Panc1 (cell line): ENCODE measurements at regions not wholly inside any gene's neighbourhood (a gene's known extent, or its start where the extent isn't known, plus 50 kb on each side); places are given as distances from the start of the nearest gene placed in this dataset.

Experiments used
- ATAC-seq: fragments of 200-7000 bp; cut with Tn5 transposase; 2 replicates; pipeline ENCODE4 v1.9.1; 2020; ENCODE audit warnings: mild to moderate bottlenecking, moderate library complexity
- BruUV-seq: library from RNA; stranded (reverse); fragments of 400-500 nt; replicated peaks from 2 replicates; lab custom pipeline; 2021; lab: Mats Ljungman, UMichigan
- CTCF ChIA-PET: fragments of 300-600 bp; sonication (Branson Sonifier 250); formaldehyde crosslinking; loops from one replicate; lab custom pipeline; 2022; ENCODE audit warnings: antibody characterized with exemption; lab: Charles Lee
- POLR2A ChIA-PET: fragments of 300-600 bp; sonication (Branson Sonifier 250); formaldehyde crosslinking; loops from one replicate; lab custom pipeline; 2022; ENCODE audit warnings: antibody characterized with exemption; lab: Charles Lee
- DNase-seq: peaks from one replicate; pipeline ENCODE4 v3.0.0-alpha.2; 2010; ENCODE audit warnings: low read depth, low spot score
- H3K27ac ChIP-seq: 2 replicates; pipeline ENCODE4 v1.5.1; 2011; ENCODE audit warnings: mild to moderate bottlenecking, low read length, inconsistent platforms
- H3K27me3 ChIP-seq: fragments of 200-500 bp; sonication (Bioruptor generic); 2 replicates; pipeline ENCODE4 v1.6.0; 2014; ENCODE audit warnings: low read length, inconsistent platforms; ENCODE audit not compliant: control insufficient read depth, insufficient read depth
- H3K36me3 ChIP-seq: fragments of 200-500 bp; sonication (Bioruptor generic); 2 replicates; pipeline ENCODE4 v1.5.1; 2014; ENCODE audit warnings: inconsistent platforms, mild to moderate bottlenecking, low read length, moderate library complexity; ENCODE audit not compliant: control insufficient read depth, insufficient read depth
- H3K4me1 ChIP-seq: 2 replicates; pipeline ENCODE4 v1.5.1; 2011; ENCODE audit warnings: inconsistent platforms, mild to moderate bottlenecking, low read length, moderate library complexity; ENCODE audit not compliant: control insufficient read depth, insufficient read depth
- H3K4me3 ChIP-seq, 2 experiments: 2 replicates each; pipeline ENCODE4 v1.5.1; 2011 to 2012; ENCODE audit warnings: low read depth in 2 of 2, low read length in 2 of 2, mild to moderate bottlenecking in 2 of 2, inconsistent platforms in 1 of 2, moderate library complexity in 1 of 2
- H3K9me3 ChIP-seq: fragments of 200-500 bp; sonication (Bioruptor generic); 2 replicates; pipeline ENCODE4 v1.5.1; 2014; ENCODE audit warnings: low read depth, mild to moderate bottlenecking, inconsistent platforms, low read length, moderate library complexity; ENCODE audit not compliant: control insufficient read depth, insufficient read depth
- POLR2AphosphoS5 ChIP-seq: IDR thresholded peaks from 2 replicates; pipeline ENCODE4 v1.6.1; 2012; ENCODE audit warnings: mild to moderate bottlenecking, low read depth, low read length, moderate library complexity
- SIN3A ChIP-seq: IDR thresholded peaks from 2 replicates; pipeline ENCODE4 v1.6.1; 2012; ENCODE audit warnings: low read depth, mild to moderate bottlenecking, low read length, moderate library complexity, borderline replicate concordance; ENCODE audit not compliant: insufficient read depth
- TCF7L2 ChIP-seq: IDR thresholded peaks from 2 replicates; pipeline ENCODE4 v1.6.1; 2011; ENCODE audit warnings: mild to moderate bottlenecking, low read depth, low read length, inconsistent platforms
- in situ Hi-C: cut with HindIII; loops from 2 replicates; pipeline ENCODE4 v1.10.0; 2016; ENCODE audit warnings: low sequenced_read_pairs, low pct_unique_long_range_greater_than_20kb
- intact Hi-C: fragments of 100-400 bp; cut with micrococcal nuclease; formaldehyde crosslinking; loops from one replicate; pipeline ENCODE4 v1.10.0; 2022; ENCODE audit not compliant: unreplicated experiment
- TF ChIP-seq, protein P1 (sequence below), 2 experiments: IDR thresholded peaks; 2 replicates each; pipeline ENCODE4 v1.6.1; 2011 to 2012; ENCODE audit warnings: low read depth in 2 of 2, control low read depth in 1 of 2, low read length in 1 of 2, mild to moderate bottlenecking in 1 of 2, moderate library complexity in 1 of 2; ENCODE audit not compliant: insufficient read depth in 1 of 2
- TF ChIP-seq, protein P2 (sequence below): fragments of 450-650 bp; IDR thresholded peaks from 2 replicates; pipeline ENCODE4 v1.5.1; 2017; ENCODE audit warnings: mild to moderate bottlenecking

DNA sequence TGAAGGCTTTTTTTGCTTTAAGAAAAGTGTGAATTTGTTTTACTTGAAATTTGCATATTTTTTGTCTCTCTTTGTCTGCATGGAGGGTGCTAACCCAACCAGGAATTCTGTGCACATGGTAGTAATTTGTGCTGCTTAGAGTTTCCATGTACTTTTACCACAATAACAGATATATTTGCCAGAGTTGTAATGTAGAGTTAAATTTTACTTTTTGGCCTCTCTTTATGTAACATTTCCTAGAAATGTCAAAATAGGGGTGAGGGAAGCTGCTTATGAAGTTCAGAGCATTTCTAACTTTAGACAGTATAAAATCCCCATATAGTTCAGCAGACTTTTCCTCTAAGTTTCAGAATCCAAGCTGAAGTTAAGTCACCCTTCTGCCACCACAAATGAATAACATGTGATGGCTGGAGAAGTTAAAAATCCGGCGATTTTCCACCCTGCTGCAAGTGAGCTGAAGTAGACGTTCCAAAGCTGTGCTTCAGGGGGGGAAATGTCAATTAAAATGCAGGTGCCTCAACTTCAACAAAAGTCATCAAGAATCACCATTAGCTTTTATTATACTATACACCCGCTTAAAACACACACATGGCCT, 385.7 kb upstream of the NR2F2 start:
- intact Hi-C loops: no loop called here
- TF ChIP-seq SIN3A: no peak
- no peak for TF ChIP-seq TCF7L2
- TF ChIP-seq, protein P1, sequence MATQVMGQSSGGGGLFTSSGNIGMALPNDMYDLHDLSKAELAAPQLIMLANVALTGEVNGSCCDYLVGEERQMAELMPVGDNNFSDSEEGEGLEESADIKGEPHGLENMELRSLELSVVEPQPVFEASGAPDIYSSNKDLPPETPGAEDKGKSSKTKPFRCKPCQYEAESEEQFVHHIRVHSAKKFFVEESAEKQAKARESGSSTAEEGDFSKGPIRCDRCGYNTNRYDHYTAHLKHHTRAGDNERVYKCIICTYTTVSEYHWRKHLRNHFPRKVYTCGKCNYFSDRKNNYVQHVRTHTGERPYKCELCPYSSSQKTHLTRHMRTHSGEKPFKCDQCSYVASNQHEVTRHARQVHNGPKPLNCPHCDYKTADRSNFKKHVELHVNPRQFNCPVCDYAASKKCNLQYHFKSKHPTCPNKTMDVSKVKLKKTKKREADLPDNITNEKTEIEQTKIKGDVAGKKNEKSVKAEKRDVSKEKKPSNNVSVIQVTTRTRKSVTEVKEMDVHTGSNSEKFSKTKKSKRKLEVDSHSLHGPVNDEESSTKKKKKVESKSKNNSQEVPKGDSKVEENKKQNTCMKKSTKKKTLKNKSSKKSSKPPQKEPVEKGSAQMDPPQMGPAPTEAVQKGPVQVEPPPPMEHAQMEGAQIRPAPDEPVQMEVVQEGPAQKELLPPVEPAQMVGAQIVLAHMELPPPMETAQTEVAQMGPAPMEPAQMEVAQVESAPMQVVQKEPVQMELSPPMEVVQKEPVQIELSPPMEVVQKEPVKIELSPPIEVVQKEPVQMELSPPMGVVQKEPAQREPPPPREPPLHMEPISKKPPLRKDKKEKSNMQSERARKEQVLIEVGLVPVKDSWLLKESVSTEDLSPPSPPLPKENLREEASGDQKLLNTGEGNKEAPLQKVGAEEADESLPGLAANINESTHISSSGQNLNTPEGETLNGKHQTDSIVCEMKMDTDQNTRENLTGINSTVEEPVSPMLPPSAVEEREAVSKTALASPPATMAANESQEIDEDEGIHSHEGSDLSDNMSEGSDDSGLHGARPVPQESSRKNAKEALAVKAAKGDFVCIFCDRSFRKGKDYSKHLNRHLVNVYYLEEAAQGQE (IDR thresholded peaks at IDR 0.05; ENCODE audit: insufficient read depth in 1 of 2, low read depth in 2 of 2, low read length in 1 of 2): no peak
- TF ChIP-seq, protein P2, sequence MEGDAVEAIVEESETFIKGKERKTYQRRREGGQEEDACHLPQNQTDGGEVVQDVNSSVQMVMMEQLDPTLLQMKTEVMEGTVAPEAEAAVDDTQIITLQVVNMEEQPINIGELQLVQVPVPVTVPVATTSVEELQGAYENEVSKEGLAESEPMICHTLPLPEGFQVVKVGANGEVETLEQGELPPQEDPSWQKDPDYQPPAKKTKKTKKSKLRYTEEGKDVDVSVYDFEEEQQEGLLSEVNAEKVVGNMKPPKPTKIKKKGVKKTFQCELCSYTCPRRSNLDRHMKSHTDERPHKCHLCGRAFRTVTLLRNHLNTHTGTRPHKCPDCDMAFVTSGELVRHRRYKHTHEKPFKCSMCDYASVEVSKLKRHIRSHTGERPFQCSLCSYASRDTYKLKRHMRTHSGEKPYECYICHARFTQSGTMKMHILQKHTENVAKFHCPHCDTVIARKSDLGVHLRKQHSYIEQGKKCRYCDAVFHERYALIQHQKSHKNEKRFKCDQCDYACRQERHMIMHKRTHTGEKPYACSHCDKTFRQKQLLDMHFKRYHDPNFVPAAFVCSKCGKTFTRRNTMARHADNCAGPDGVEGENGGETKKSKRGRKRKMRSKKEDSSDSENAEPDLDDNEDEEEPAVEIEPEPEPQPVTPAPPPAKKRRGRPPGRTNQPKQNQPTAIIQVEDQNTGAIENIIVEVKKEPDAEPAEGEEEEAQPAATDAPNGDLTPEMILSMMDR: no peak
- TF ChIP-seq POLR2AphosphoS5: no peak
- in situ Hi-C loops: no loop called here
- ChIA-PET CTCF (no interaction called here), POLR2A (no interaction called here)
- Histone ChIP-seq H3K9me3 (no peaks in the 10 kb centered on the region), H3K27ac (no peak overlapping the region), H3K27me3 (no peaks in the 10 kb centered on the region), H3K4me3 (no peak overlapping the region), H3K4me1 (no peaks in the 10 kb centered on the region), H3K36me3 (no peaks in the 10 kb centered on the region)
- no peak for DNase-seq
- no TSS peak for BruUV-seq
- no peak for ATAC-seq

DNA sequence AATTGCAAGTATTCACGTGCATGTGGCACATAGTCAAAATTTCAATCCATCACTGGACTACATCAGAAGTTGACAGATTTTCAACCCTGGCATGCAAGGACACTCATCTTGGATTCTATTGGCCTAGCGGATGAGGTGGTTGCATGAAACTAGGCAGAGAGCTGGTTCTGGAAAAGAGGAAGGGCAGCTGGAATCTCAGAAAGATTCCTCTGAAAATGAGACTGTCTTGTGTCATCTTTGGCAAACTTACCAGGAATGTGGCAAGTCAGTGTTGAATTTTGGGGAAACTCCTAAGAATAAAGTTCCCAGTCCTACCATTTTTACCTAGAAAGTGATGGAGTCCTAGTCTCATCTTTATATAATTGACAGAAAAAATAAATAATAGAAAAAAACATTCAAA, 384.3 kb upstream of the NR2F2 start:
- BruUV-seq: no TSS peak
- POLR2A ChIA-PET: no interaction called here
- H3K27ac ChIP-seq: no peak overlapping the region
- H3K36me3 ChIP-seq: no peaks in the 10 kb centered on the region
- no peak overlapping the region for H3K4me3 ChIP-seq
- H3K27me3 ChIP-seq: no peaks in the 10 kb centered on the region
- CTCF ChIA-PET: no interaction called here
- no peaks in the 10 kb centered on the region for H3K9me3 ChIP-seq
- TF ChIP-seq, protein P1 (IDR thresholded peaks at IDR 0.05; ENCODE audit: insufficient read depth in 1 of 2, low read depth in 2 of 2, low read length in 1 of 2): no peak
- TF ChIP-seq, protein P2: no peak
- TF ChIP-seq SIN3A (no peak), POLR2AphosphoS5 (no peak), TCF7L2 (no peak)
- no peaks in the 10 kb centered on the region for H3K4me1 ChIP-seq
- ATAC-seq (no peak), DNase-seq (no peak)
- intact Hi-C loops (no loop called here), in situ Hi-C loops (no loop called here)
